ENCODE measurements at regions not wholly inside any gene's neighbourhood (a gene's known extent, or its start where the extent isn't known, plus 50 kb on each side); places are given as distances from the start of the nearest gene placed in this dataset.

DNA sequence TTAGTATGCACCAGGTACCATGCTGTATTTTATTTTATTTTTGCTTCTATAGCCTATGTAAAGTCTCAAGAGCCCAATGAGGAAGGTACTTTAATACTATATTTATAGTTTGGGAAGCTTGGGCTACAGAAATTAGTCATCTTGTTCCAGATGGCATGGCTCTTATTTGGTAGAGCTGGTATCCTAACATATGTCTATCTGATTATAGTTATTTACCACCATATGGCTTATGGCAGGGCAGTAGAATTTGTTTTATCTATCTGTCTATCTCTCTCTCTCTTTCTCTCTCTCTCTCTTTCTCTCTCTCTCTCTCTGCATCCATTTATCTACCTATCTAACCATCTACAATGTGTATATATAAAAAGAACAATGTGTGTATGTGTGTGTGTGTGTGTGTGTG, 1293.7 kb upstream of the SLC39A10 start:
- Histone ChIP-seq H3K4me1 (no peaks in the 10 kb centered on the region), H3K4me3 (no peak overlapping the region), H3K36me3 (no peaks in the 10 kb centered on the region), H3K9me3 (no peaks in the 10 kb centered on the region), H3K27ac (no peak overlapping the region), H3K27me3 (no peaks in the 10 kb centered on the region)
- TF ChIP-seq, protein P1, sequence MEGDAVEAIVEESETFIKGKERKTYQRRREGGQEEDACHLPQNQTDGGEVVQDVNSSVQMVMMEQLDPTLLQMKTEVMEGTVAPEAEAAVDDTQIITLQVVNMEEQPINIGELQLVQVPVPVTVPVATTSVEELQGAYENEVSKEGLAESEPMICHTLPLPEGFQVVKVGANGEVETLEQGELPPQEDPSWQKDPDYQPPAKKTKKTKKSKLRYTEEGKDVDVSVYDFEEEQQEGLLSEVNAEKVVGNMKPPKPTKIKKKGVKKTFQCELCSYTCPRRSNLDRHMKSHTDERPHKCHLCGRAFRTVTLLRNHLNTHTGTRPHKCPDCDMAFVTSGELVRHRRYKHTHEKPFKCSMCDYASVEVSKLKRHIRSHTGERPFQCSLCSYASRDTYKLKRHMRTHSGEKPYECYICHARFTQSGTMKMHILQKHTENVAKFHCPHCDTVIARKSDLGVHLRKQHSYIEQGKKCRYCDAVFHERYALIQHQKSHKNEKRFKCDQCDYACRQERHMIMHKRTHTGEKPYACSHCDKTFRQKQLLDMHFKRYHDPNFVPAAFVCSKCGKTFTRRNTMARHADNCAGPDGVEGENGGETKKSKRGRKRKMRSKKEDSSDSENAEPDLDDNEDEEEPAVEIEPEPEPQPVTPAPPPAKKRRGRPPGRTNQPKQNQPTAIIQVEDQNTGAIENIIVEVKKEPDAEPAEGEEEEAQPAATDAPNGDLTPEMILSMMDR (IDR thresholded peaks at IDR 0.05): no peak
- intact Hi-C loops (cut with DNase I): no loop called here
- FAIRE-seq: no peak
- ATAC-seq: no peak
- no peak for DNase-seq

GRCh38 chr2:194352505-194352904, 1304.5 kb upstream of the SLC39A10 start:
- no peaks in the 10 kb centered on the region for H3K27me3 ChIP-seq
- WGBS, 2 donors: 42 to 44% methylated on average over 1 of the region's 1 CpG
- H3K9me3 ChIP-seq: no peaks in the 10 kb centered on the region
- intact Hi-C loops (cut with DNase I): no loop called here
- no peaks in the 10 kb centered on the region for H3K36me3 ChIP-seq
- no peak for DNase-seq
- no peak overlapping the region for H3K27ac ChIP-seq
- ATAC-seq: no peak
- H3K4me3 ChIP-seq: no peak overlapping the region
- H3K4me1 ChIP-seq: no peaks in the 10 kb centered on the region
- TF ChIP-seq, protein P1 (IDR thresholded peaks at IDR 0.05): no peak
- FAIRE-seq: no peak

DNA sequence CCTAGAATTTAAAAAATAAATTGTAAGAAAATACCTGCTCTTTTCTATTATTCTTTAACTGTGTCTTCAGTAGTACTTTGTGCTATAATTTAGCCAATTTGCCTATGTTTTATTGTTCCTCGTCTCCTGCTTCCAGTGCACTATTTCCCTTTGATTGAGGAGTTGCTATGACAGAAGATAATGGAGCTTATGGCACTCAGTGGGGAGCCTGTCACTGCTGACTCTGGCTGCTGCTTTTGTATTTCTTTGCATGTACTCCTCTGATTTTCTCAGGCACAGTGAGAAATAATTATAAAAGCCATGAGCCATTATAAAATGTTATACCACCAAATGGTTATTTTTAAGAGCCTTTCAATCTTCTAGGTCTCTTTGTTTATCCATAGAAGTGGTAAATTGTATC, 1310.8 kb upstream of the SLC39A10 start:
- Histone ChIP-seq H3K36me3 (no peaks in the 10 kb centered on the region), H3K4me3 (no peak overlapping the region), H3K9me3 (no peaks in the 10 kb centered on the region), H3K4me1 (no peaks in the 10 kb centered on the region), H3K27me3 (no peaks in the 10 kb centered on the region), H3K27ac (no peak overlapping the region)
- FAIRE-seq (no peak), DNase-seq (no peak), ATAC-seq (no peak)
- intact Hi-C loops (cut with DNase I): no loop called here
- WGBS, 2 donors: 40 to 53% methylated on average over 1 of the region's 1 CpG
- TF ChIP-seq, protein P1 (IDR thresholded peaks at IDR 0.05): no peak

DNA sequence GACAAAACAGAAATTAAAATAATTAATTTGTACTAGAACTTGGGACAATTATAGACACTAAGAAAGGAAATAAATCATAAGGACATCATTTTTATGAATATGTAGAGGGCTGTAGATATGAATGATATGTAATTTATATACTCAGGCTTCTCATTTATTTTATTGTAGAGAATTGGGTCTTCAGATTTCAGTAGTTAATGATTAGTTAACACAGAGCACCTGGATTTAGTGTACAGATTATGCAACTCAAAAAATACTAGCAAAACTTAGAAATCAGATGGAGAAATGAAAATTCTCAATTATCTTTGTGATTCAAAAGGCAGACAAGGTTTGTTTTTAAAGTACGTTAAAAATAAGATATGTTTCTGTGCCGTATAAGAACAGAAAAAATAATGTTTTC, 1311.7 kb upstream of the SLC39A10 start:
- H3K4me3 ChIP-seq: no peak overlapping the region
- no peaks in the 10 kb centered on the region for H3K9me3 ChIP-seq
- no peaks in the 10 kb centered on the region for H3K4me1 ChIP-seq
- ATAC-seq (no peak), DNase-seq (no peak), FAIRE-seq (no peak)
- H3K27me3 ChIP-seq: no peaks in the 10 kb centered on the region
- no peak overlapping the region for H3K27ac ChIP-seq
- intact Hi-C loops (cut with DNase I): no loop called here
- 36 to 42% methylated on average over 2 of the region's 2 CpGs for whole genome bisulfite sequencing, 2 donors
- H3K36me3 ChIP-seq: no peaks in the 10 kb centered on the region
- TF ChIP-seq, protein P1 (IDR thresholded peaks at IDR 0.05): no peak

DNA sequence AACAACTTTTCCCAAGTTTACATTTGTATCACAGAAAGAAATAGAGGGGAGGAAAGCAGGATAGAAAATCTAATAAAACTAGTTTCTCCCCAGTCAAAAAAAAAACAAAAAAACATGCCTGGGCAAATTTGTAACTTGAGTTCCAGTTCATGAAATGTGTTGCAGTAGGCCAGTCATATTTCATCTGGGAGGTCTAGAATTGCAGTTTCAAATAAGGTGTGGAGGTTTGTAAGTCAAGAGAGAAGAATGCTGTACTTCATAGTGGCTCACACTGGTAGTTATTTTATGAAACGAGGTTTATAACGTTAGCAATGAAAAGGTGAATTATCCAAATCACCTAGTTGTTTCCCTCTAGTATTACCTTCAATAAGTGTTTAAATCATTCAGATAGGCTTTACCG, 1313.9 kb upstream of the SLC39A10 start:
- ATAC-seq (no peak), DNase-seq (no peak), FAIRE-seq (no peak)
- 63 to 78% methylated on average over 3 of the region's 3 CpGs for WGBS, 2 donors
- Histone ChIP-seq H3K4me3 (no peak overlapping the region), H3K9me3 (no peaks in the 10 kb centered on the region), H3K4me1 (no peaks in the 10 kb centered on the region), H3K36me3 (no peaks in the 10 kb centered on the region), H3K27me3 (no peaks in the 10 kb centered on the region), H3K27ac (no peak overlapping the region)
- TF ChIP-seq, protein P1 (IDR thresholded peaks at IDR 0.05): no peak
- intact Hi-C loops (cut with DNase I): no loop called here
